Epithelial cell of proximal tubule (primary cell): ENCODE measurements at regions not wholly inside any gene's neighbourhood (a gene's known extent, or its start where the extent isn't known, plus 50 kb on each side); places are given as distances from the start of the nearest gene placed in this dataset.

ENCODE experiments used
- DNase-seq: peaks from one replicate; pipeline ENCODE4 v3.0.0-alpha.2; 2011; ENCODE audit warnings: low read depth
- H3K4me3 ChIP-seq: 2 replicates; pipeline ENCODE4 v1.5.1; 2011; ENCODE audit warnings: low read depth, mild to moderate bottlenecking, low read length
- TF ChIP-seq, protein P1 (sequence below): conservative IDR thresholded peaks from 2 replicates; pipeline ENCODE4 v1.5.1; 2012; ENCODE audit warnings: low read depth, mild to moderate bottlenecking, low read length

DNA sequence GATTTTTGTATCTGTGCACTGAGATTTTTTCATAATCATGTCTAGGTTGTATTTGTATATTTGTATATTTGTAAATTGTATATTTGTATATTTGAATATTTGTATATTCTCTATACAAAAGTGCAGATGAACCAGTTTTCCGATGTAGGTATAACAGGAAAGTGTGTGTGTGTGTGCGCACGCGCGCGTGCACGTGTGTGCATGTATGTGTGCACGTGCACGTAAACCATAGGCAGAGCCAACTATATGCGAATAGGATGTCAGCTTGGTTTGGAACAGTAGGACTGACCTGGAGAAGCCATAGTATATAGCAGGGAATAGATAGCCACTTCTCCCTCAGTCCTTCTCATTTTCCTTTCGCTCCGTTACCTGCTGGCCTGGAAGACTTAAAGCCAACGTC lies 565.8 kb downstream of the XIRP2 start:
- no peak for DNase-seq
- H3K4me3 ChIP-seq = no peak overlapping the region
- TF ChIP-seq, protein P1, sequence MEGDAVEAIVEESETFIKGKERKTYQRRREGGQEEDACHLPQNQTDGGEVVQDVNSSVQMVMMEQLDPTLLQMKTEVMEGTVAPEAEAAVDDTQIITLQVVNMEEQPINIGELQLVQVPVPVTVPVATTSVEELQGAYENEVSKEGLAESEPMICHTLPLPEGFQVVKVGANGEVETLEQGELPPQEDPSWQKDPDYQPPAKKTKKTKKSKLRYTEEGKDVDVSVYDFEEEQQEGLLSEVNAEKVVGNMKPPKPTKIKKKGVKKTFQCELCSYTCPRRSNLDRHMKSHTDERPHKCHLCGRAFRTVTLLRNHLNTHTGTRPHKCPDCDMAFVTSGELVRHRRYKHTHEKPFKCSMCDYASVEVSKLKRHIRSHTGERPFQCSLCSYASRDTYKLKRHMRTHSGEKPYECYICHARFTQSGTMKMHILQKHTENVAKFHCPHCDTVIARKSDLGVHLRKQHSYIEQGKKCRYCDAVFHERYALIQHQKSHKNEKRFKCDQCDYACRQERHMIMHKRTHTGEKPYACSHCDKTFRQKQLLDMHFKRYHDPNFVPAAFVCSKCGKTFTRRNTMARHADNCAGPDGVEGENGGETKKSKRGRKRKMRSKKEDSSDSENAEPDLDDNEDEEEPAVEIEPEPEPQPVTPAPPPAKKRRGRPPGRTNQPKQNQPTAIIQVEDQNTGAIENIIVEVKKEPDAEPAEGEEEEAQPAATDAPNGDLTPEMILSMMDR = no peak

DNA sequence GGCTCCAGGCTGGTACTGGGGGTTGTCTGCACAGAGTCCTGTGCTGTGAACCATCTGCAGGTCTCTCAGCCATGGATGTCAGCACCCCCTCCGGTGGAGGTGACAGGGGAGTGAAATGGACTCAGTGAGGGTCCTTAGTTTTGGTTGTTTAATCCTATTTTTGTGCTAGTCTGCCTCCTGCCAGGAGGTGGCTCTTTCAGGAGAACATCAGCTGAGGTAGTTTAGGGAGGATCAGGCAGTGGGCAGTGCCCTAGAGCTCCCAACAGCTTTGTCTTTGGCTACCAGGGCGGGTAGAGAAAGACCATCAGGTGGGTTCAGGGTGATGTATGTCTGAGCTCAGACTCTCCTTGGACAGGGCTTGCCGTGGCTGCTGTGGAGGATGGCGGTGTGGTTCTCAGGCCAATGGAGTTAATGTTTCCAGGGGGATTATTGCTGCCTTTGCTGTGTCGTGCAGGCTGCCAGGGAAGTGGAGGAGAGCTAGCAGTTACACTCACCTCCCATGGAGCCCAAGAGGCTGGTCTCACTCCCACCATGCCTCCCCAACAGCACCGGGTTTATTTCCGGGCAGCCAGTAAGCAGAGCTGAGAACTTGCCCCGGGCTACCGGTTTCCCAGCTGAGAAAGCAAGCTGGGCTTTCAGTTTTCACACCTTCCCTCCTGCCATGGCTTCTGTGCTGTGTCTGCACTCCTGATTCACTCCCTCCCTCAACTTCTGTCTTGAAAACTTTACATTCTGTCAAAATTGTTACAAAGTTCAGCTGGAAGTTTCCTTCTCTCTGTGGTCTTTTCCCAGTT lies 563.4 kb downstream of the XIRP2 start:
- H3K4me3 ChIP-seq = no peak overlapping the region
- no peak for DNase-seq
- TF ChIP-seq, protein P1 = peak; percentile 9

DNA sequence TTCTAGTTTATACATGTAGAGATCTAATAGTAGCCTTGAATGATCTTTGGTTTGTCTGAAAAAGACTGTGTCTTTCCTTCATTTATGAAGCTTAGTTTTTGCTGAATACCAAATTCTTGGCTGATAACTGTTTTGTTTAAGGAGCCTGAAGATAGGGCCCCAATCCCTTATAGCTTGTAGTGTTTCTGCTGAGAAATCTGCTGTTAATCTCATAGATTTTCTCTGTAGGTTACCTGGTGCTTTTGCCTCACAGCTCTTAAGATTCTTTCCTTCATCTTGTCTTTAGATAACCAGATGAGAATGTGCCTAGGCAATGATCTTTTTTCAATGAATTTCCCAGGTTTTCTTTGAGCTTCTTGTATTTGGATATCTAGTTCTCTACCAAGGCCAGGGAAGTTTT lies 562.1 kb downstream of the XIRP2 start:
- H3K4me3 ChIP-seq = no peak overlapping the region
- no peak for DNase-seq
- TF ChIP-seq, protein P1 = no peak

- no peak overlapping the region for H3K4me3 ChIP-seq
- TF ChIP-seq, protein P1 = no peak
- DNase-seq = no peak
Measured at GRCh38 chr2:167440382-167440781, 552.1 kb downstream of the XIRP2 start.

- TF ChIP-seq, protein P1 = no peak
- DNase-seq = peak; percentile 69
Measured at GRCh38 chr2:167438206-167438605, 549.9 kb downstream of the XIRP2 start.

GRCh38 chr2:167431949-167432348 lies 543.7 kb downstream of the XIRP2 start:
- DNase-seq = no peak
- no peak overlapping the region for H3K4me3 ChIP-seq
- TF ChIP-seq, protein P1 = no peak

More at GRCh38 chr2:167438206-167438605, 549.9 kb downstream of the XIRP2 start:
- H3K4me3 ChIP-seq = no peak overlapping the region

- TF ChIP-seq, protein P1 = no peak
- no peak overlapping the region for H3K4me3 ChIP-seq
- no peak for DNase-seq
Measured at GRCh38 chr2:167430447-167430846, 542.2 kb downstream of the XIRP2 start.
